ENCODE measurements at regions not wholly inside any gene's neighbourhood (a gene's known extent, or its start where the extent isn't known, plus 50 kb on each side); places are given as distances from the start of the nearest gene placed in this dataset.

DNA sequence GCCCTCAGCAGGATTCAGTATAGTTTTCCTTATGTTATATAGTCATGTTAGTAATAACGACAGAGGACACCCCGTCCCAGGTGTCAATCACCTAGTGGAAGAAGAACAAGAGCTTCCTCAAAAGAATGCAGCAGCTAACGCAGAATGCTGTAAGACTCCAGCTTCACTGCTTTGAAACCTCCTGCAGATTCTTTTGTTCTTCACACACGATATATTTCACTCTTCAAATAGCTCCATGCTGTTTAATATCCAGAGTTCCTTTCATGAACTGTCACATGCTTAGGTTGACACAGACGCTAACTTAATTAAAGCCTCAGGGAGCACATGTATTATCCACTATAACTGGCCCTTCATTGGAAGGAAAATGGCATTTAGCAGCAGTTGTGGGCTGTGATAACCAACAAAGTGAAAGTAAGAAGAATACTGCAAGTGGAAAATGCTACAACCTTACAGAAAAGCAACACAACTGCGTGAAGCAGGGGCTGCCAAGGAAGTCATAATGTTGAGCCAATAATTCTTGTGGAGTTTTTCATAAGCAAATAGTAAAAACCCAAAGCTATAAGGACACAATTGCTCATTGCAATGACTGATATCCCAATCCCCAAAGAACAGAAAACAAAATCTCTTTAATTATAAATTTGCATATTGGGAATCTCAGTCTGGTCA lies 387.5 kb downstream of the PLK2 start:
- TF ChIP-seq, protein P1, sequence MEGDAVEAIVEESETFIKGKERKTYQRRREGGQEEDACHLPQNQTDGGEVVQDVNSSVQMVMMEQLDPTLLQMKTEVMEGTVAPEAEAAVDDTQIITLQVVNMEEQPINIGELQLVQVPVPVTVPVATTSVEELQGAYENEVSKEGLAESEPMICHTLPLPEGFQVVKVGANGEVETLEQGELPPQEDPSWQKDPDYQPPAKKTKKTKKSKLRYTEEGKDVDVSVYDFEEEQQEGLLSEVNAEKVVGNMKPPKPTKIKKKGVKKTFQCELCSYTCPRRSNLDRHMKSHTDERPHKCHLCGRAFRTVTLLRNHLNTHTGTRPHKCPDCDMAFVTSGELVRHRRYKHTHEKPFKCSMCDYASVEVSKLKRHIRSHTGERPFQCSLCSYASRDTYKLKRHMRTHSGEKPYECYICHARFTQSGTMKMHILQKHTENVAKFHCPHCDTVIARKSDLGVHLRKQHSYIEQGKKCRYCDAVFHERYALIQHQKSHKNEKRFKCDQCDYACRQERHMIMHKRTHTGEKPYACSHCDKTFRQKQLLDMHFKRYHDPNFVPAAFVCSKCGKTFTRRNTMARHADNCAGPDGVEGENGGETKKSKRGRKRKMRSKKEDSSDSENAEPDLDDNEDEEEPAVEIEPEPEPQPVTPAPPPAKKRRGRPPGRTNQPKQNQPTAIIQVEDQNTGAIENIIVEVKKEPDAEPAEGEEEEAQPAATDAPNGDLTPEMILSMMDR (IDR thresholded peaks at IDR 0.05) = no peak
- no peak overlapping the region for H3K27ac Mint-ChIP-seq
- no peaks in the 10 kb centered on the region for H3K27me3 Mint-ChIP-seq (ENCODE audit: low read depth in 2 of 2)
- Histone ChIP-seq H3K27me3 (ENCODE audit: control insufficient read depth, insufficient read depth, low read length) (no peaks in the 10 kb centered on the region), H3K9me3 (ENCODE audit: control insufficient read depth, insufficient read depth, low read length) (no peaks in the 10 kb centered on the region), H3K36me3 (ENCODE audit: control insufficient read depth, insufficient read depth, low read length) (no peaks in the 10 kb centered on the region), H3K4me3 (ENCODE audit: low read length) (no peak overlapping the region), H3K4me1 (ENCODE audit: control insufficient read depth, insufficient read depth, low read length) (no peaks in the 10 kb centered on the region), H3K27ac (ENCODE audit: low read length) (no peak overlapping the region)
- DNase-seq (no peak), ATAC-seq (no peak)
- no peaks in the 10 kb centered on the region for H3K4me1 Mint-ChIP-seq
- no peaks in the 10 kb centered on the region for H3K36me3 Mint-ChIP-seq
- intact Hi-C loops (cut with micrococcal nuclease) = no loop called here
- H3K4me3 Mint-ChIP-seq = no peak overlapping the region
- 70% methylated on average over 5 of the region's 6 CpGs for WGBS (ENCODE audit: insufficient coverage)
- no peaks in the 10 kb centered on the region for H3K9me3 Mint-ChIP-seq

DNA sequence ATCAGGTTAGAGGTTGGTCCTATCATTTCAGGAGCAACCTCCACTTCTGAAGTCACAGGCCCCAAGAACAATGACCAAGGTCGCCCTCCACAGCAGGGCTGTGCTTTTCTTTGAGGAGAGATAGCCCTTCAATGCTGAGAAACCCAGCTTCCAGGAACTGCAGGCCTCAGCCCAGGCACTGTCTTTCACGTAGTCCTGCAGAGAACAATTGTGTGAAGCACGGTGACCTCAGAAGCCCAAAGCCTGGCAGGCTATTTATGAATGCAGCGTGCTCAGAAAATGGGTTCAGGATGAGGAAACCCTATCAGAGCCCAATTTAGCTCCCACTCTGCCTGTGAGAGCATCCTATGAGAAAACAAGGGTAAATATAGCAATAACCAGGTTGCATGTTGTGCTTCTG lies 388.3 kb downstream of the PLK2 start:
- no peaks in the 10 kb centered on the region for H3K36me3 ChIP-seq (ENCODE audit: control insufficient read depth, insufficient read depth, low read length)
- H3K27ac ChIP-seq (ENCODE audit: low read length) = no peak overlapping the region
- Mint-ChIP-seq H3K36me3 (no peaks in the 10 kb centered on the region), H3K9me3 (no peaks in the 10 kb centered on the region), H3K4me1 (peaks cover 0 to 5% of the 10 kb centered on the region in 2 donors), H3K27ac (no peak overlapping the region), H3K4me3 (no peak overlapping the region), H3K27me3 (ENCODE audit: low read depth in 2 of 2) (no peaks in the 10 kb centered on the region)
- intact Hi-C loops (cut with micrococcal nuclease) = no loop called here
- ATAC-seq = no peak
- H3K4me3 ChIP-seq (ENCODE audit: low read length) = no peak overlapping the region
- no peak for DNase-seq
- TF ChIP-seq, protein P1 (IDR thresholded peaks at IDR 0.05) = no peak
- H3K27me3 ChIP-seq (ENCODE audit: control insufficient read depth, insufficient read depth, low read length) = no peaks in the 10 kb centered on the region
- 52% methylated on average over 4 of the region's 4 CpGs for WGBS (ENCODE audit: insufficient coverage)
- no peaks in the 10 kb centered on the region for H3K4me1 ChIP-seq (ENCODE audit: control insufficient read depth, insufficient read depth, low read length)
- no peaks in the 10 kb centered on the region for H3K9me3 ChIP-seq (ENCODE audit: control insufficient read depth, insufficient read depth, low read length)

DNA sequence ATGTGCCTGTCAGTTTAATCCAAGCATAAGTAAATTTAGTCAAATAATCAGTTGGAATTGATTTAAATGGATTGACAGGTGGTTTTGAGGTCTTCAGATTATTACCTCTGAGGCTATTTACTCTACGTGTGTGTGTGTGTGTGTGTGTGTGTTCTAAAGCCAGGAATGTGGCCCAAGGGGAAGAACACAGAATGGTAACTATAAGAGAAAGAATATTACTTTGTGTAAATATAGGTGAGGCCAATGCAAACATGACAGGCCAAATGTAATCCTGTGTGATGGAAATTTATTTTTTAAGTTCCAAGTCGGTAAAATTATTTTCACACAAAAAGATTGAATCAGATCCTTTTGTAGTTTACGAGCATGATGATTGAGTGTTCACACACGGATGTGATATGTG lies 390.0 kb downstream of the PLK2 start:
- Mint-ChIP-seq H3K27ac (no peak overlapping the region), H3K4me1 (peaks cover 0 to 7% of the 10 kb centered on the region in 2 donors), H3K27me3 (ENCODE audit: low read depth in 2 of 2) (no peaks in the 10 kb centered on the region), H3K9me3 (no peaks in the 10 kb centered on the region), H3K4me3 (no peak overlapping the region), H3K36me3 (no peaks in the 10 kb centered on the region)
- TF ChIP-seq, protein P1 (IDR thresholded peaks at IDR 0.05) = no peak
- DNase-seq (no peak), ATAC-seq (no peak)
- H3K27ac ChIP-seq (ENCODE audit: low read length) = no peak overlapping the region
- no peak overlapping the region for H3K4me3 ChIP-seq (ENCODE audit: low read length)
- no peaks in the 10 kb centered on the region for H3K27me3 ChIP-seq (ENCODE audit: control insufficient read depth, insufficient read depth, low read length)
- H3K9me3 ChIP-seq (ENCODE audit: control insufficient read depth, insufficient read depth, low read length) = no peaks in the 10 kb centered on the region
- H3K36me3 ChIP-seq (ENCODE audit: control insufficient read depth, insufficient read depth, low read length) = no peaks in the 10 kb centered on the region
- intact Hi-C loops (cut with micrococcal nuclease) = no loop called here
- H3K4me1 ChIP-seq (ENCODE audit: control insufficient read depth, insufficient read depth, low read length) = no peaks in the 10 kb centered on the region
- WGBS (ENCODE audit: insufficient coverage) = 88% methylated on average over 4 of the region's 4 CpGs
